ENCODE measurements at regions not wholly inside any gene's neighbourhood (a gene's known extent, or its start where the extent isn't known, plus 50 kb on each side); places are given as distances from the start of the nearest gene placed in this dataset.
"Not testable (repeated sequence)": the region's sequence is repeated elsewhere in the genome, so short reads cannot be mapped to it uniquely, and the experiment has no call there.

- TF ChIP-seq POLR2AphosphoS5, POLR2A (IDR thresholded peaks at IDR 0.05; ENCODE audit: low read depth, low read length): not testable (repeated sequence)
These were observed 198.2 kb downstream of the JCAD start for GRCh38 chr10:29861231-29861630.

All from GM12891 (cell line).